Hepatocyte (in vitro differentiated cells): ENCODE measurements at regions not wholly inside any gene's neighbourhood (a gene's known extent, or its start where the extent isn't known, plus 50 kb on each side); places are given as distances from the start of the nearest gene placed in this dataset.

Experiments used
- DNase-seq: peaks from one replicate; pipeline ENCODE4 v3.0.0-alpha.2; 2016; ENCODE audit warnings: low spot score
- H2AFZ ChIP-seq: fragments of 200-600 bp; sonication (generic); 2 replicates; pipeline ENCODE4 v1.6.0; 2016; ENCODE audit warnings: antibody characterized with exemption, mild to moderate bottlenecking
- H3K27ac ChIP-seq: fragments of 200-600 bp; sonication (generic); 2 replicates; pipeline ENCODE4 v1.5.1; 2016; ENCODE audit warnings: mild to moderate bottlenecking
- H3K27me3 ChIP-seq: fragments of 200-600 bp; sonication (generic); 2 replicates; pipeline ENCODE4 v1.6.1; 2016
- H3K36me3 ChIP-seq: fragments of 200-600 bp; sonication (generic); replicated peaks from 2 replicates; pipeline ENCODE4 v1.5.1; 2016; ENCODE audit warnings: low read depth; ENCODE audit not compliant: insufficient read depth
- H3K4me1 ChIP-seq: fragments of 200-600 bp; sonication (generic); 2 replicates; pipeline ENCODE4 v1.5.1; 2016; ENCODE audit warnings: mild to moderate bottlenecking, moderate library complexity; ENCODE audit not compliant: insufficient read depth
- H3K4me2 ChIP-seq: fragments of 200-600 bp; sonication (generic); 2 replicates; pipeline ENCODE4 v1.6.0; 2016
- H3K4me3 ChIP-seq: fragments of 200-600 bp; sonication (generic); 2 replicates; pipeline ENCODE4 v1.5.1; 2016; ENCODE audit warnings: mild to moderate bottlenecking
- H3K79me2 ChIP-seq: fragments of 200-600 bp; sonication (generic); 2 replicates; pipeline ENCODE4 v1.6.0; 2017; ENCODE audit warnings: mild to moderate bottlenecking
- H3K9me2 ChIP-seq: fragments of 200-600 bp; sonication (generic); replicated peaks from 2 replicates; pipeline ENCODE4 v1.6.0; 2017; ENCODE audit warnings: mild to moderate bottlenecking; ENCODE audit not compliant: insufficient read depth
- H3K9me3 ChIP-seq: fragments of 200-600 bp; sonication (generic); 2 replicates; pipeline ENCODE4 v1.5.1; 2016; ENCODE audit warnings: low read depth, mild to moderate bottlenecking
- H4K20me1 ChIP-seq: fragments of 200-600 bp; sonication (generic); 2 replicates; pipeline ENCODE4 v1.6.0; 2016; ENCODE audit warnings: mild to moderate bottlenecking; ENCODE audit not compliant: insufficient read depth, poor library complexity, severe bottlenecking
- CTCF ChIP-seq: fragments of 200-600 bp; sonication (generic); IDR thresholded peaks from 2 replicates; pipeline ENCODE4 v1.5.1; 2016; ENCODE audit warnings: antibody characterized with exemption, mild to moderate bottlenecking; ENCODE audit not compliant: poor library complexity
- EZH2 ChIP-seq: fragments of 200-600 bp; sonication (generic); IDR thresholded peaks from 2 replicates; pipeline ENCODE4 v1.6.1; 2016; ENCODE audit warnings: antibody characterized with exemption, mild to moderate bottlenecking, borderline replicate concordance
- EZH2phosphoT487 ChIP-seq: fragments of 200-600 bp; sonication (generic); IDR thresholded peaks from one replicate; pipeline ENCODE4 v1.6.1; 2018; ENCODE audit warnings: antibody characterized with exemption, mild to moderate bottlenecking, low read depth, moderate library complexity; ENCODE audit not compliant: unreplicated experiment, severe bottlenecking
- WGBS: methylation state at CpG from one replicate; pipeline ENCODE4 v1.1.6; 2016; ENCODE audit warnings: low lambda C conversion rate; ENCODE audit errors: missing lambda C conversion rate; 5-methylcytosine and 5-hydroxymethylcytosine counted together

- no peaks in the 10 kb centered on the region for H3K79me2 ChIP-seq
- no peaks in the 10 kb centered on the region for H3K27me3 ChIP-seq
- no peaks in the 10 kb centered on the region for H3K36me3 ChIP-seq
- no peak for TF ChIP-seq CTCF
- no peak for TF ChIP-seq EZH2phosphoT487
- TF ChIP-seq EZH2, result no peak
- no peak overlapping the region for H2AFZ ChIP-seq
- no peak overlapping the region for H3K4me2 ChIP-seq
- no peak overlapping the region for H3K27ac ChIP-seq
- no peaks in the 10 kb centered on the region for H3K9me2 ChIP-seq
- DNase-seq, result no peak
- H3K4me1 ChIP-seq, result no peaks in the 10 kb centered on the region
- no peak overlapping the region for H3K4me3 ChIP-seq
- no peaks in the 10 kb centered on the region for H3K9me3 ChIP-seq
- WGBS, result 79% methylated on average over 20 of the region's 20 CpGs
- H4K20me1 ChIP-seq, result no peaks in the 10 kb centered on the region
Observed at GRCh38 chr22:48531761-48532435, 1295.8 kb downstream of the BRD1 start.

- H4K20me1 ChIP-seq, result no peaks in the 10 kb centered on the region
- H3K79me2 ChIP-seq, result no peaks in the 10 kb centered on the region
- 82% methylated on average over 11 of the region's 11 CpGs for WGBS
- no peak overlapping the region for H3K27ac ChIP-seq
- H2AFZ ChIP-seq, result no peak overlapping the region
- no peak overlapping the region for H3K4me3 ChIP-seq
- no peaks in the 10 kb centered on the region for H3K9me2 ChIP-seq
- H3K9me3 ChIP-seq, result no peaks in the 10 kb centered on the region
- H3K4me1 ChIP-seq, result no peaks in the 10 kb centered on the region
- DNase-seq, result no peak
- no peak overlapping the region for H3K4me2 ChIP-seq
- no peaks in the 10 kb centered on the region for H3K36me3 ChIP-seq
- H3K27me3 ChIP-seq, result no peaks in the 10 kb centered on the region
- no peak for TF ChIP-seq EZH2
- no peak for TF ChIP-seq EZH2phosphoT487
- TF ChIP-seq CTCF, result no peak
Observed at GRCh38 chr22:48531108-48531507, 1296.6 kb downstream of the BRD1 start.

GRCh38 chr22:48530666-48531065, 1297.0 kb downstream of the BRD1 start:
- H3K27ac ChIP-seq, result no peak overlapping the region
- H3K4me1 ChIP-seq, result no peaks in the 10 kb centered on the region
- no peak overlapping the region for H3K4me2 ChIP-seq
- no peaks in the 10 kb centered on the region for H3K9me2 ChIP-seq
- 84% methylated on average over 10 of the region's 10 CpGs for WGBS
- TF ChIP-seq EZH2 (no peak), CTCF (no peak), EZH2phosphoT487 (no peak)
- H3K36me3 ChIP-seq, result no peaks in the 10 kb centered on the region
- H4K20me1 ChIP-seq, result no peaks in the 10 kb centered on the region
- H3K4me3 ChIP-seq, result no peak overlapping the region
- H2AFZ ChIP-seq, result no peak overlapping the region
- H3K27me3 ChIP-seq, result no peaks in the 10 kb centered on the region
- H3K79me2 ChIP-seq, result no peaks in the 10 kb centered on the region
- DNase-seq, result no peak
- no peaks in the 10 kb centered on the region for H3K9me3 ChIP-seq
